ENCODE measurements at regions not wholly inside any gene's neighbourhood (a gene's known extent, or its start where the extent isn't known, plus 50 kb on each side); places are given as distances from the start of the nearest gene placed in this dataset.

DNA sequence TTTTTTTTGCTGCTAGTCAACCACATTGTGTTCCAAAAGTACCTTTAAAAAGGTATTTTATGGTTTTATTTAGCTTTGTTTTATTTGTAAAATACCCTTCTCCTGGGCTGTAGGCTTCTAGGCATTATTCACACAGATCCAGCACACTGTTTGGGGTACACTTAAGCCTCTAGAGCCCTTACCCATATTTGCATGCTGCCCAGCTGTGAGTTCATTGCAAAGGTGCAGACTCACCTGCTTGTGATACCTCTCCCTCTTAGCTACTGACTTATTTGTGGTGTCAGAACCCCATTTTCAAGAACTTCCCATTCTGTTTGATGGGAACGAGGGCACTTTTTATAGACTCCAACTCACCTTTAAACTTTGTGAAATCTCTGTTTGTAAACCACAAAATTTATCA lies 69.8 kb downstream of the RIN2 start:
- TF ChIP-seq POLR2AphosphoS5 (IDR thresholded peaks at IDR 0.05; ENCODE audit: low read depth) (no peak), EZH2phosphoT487 (IDR thresholded peaks at IDR 0.05; ENCODE audit: unreplicated experiment) (no peak), ZNF331 (CRISPR knock-in tag; IDR thresholded peaks at IDR 0.05; ENCODE audit: low read depth) (no peak)
- TF ChIP-seq, protein P1, sequence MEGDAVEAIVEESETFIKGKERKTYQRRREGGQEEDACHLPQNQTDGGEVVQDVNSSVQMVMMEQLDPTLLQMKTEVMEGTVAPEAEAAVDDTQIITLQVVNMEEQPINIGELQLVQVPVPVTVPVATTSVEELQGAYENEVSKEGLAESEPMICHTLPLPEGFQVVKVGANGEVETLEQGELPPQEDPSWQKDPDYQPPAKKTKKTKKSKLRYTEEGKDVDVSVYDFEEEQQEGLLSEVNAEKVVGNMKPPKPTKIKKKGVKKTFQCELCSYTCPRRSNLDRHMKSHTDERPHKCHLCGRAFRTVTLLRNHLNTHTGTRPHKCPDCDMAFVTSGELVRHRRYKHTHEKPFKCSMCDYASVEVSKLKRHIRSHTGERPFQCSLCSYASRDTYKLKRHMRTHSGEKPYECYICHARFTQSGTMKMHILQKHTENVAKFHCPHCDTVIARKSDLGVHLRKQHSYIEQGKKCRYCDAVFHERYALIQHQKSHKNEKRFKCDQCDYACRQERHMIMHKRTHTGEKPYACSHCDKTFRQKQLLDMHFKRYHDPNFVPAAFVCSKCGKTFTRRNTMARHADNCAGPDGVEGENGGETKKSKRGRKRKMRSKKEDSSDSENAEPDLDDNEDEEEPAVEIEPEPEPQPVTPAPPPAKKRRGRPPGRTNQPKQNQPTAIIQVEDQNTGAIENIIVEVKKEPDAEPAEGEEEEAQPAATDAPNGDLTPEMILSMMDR (conservative IDR thresholded peaks at IDR 0.05; ENCODE audit: low read depth in 2 of 2): no peak
- Histone ChIP-seq H3K4me3 (no peak overlapping the region), H2AFZ (no peak overlapping the region), H3K4me1 (ENCODE audit: insufficient read depth) (no peaks in the 10 kb centered on the region), H3K4me2 (no peak overlapping the region), H3K27me3 (ENCODE audit: insufficient read depth) (no peaks in the 10 kb centered on the region), H3K36me3 (ENCODE audit: insufficient read depth) (no peaks in the 10 kb centered on the region), H3K79me2 (replicated peaks; ENCODE audit: insufficient read depth) (no peaks in the 10 kb centered on the region), H3K27ac (ENCODE audit: low read depth) (no peak overlapping the region), H4K20me1 (replicated peaks; ENCODE audit: insufficient read depth) (no peaks in the 10 kb centered on the region), H3F3A (replicated peaks; ENCODE audit: low read depth) (no peaks in the 10 kb centered on the region), H3K9me2 (ENCODE audit: insufficient read depth) (no peaks in the 10 kb centered on the region)
- H3K27me3 Mint-ChIP-seq (ENCODE audit: insufficient read depth, low read depth, poor library complexity): peaks cover 7% of the 10 kb centered on the region
- H3K9me3 Mint-ChIP-seq: no peaks in the 10 kb centered on the region
- ATAC-seq: no peak
- H3K36me3 Mint-ChIP-seq (ENCODE audit: low read depth): no peaks in the 10 kb centered on the region
- H3K4me1 Mint-ChIP-seq: peaks cover 8% of the 10 kb centered on the region
- H3K27ac Mint-ChIP-seq: no peak overlapping the region
- H3K4me3 Mint-ChIP-seq: no peak overlapping the region
- no peak for DNase-seq (ENCODE audit: low spot score)

DNA sequence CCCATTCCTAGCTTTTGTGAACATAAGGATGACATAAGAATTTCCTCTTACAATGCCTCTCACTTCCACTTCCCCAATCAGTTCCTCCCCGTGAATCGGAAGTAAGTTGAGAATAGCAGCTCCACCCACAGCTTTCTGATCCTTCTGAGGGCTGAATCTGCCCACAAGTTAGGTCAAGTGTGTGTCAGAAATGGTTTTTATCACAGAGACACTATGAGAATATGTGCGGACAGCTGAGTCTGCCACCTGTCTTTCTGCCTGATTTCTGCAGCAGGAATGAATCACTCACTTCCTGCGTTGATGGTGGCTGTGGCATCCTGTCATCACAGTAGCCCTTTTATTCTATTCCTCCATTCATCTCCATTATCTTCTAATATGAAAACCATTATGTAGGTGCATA lies 70.2 kb downstream of the RIN2 start:
- Mint-ChIP-seq H3K27ac (no peak overlapping the region), H3K4me1 (peaks cover 8% of the 10 kb centered on the region), H3K9me3 (no peaks in the 10 kb centered on the region), H3K27me3 (ENCODE audit: insufficient read depth, low read depth, poor library complexity) (peaks cover 7% of the 10 kb centered on the region), H3K36me3 (ENCODE audit: low read depth) (no peaks in the 10 kb centered on the region), H3K4me3 (no peak overlapping the region)
- TF ChIP-seq CREB1 (CRISPR knock-in tag; IDR thresholded peaks at IDR 0.05; ENCODE audit: low read depth): no peak
- TF ChIP-seq, protein P1 (conservative IDR thresholded peaks at IDR 0.05; ENCODE audit: low read depth in 2 of 2): 0 out of 4 replicates have a peak, but pooled peaks of 1 of the 2 experiments have one; percentile 11
- TF ChIP-seq, protein P2, sequence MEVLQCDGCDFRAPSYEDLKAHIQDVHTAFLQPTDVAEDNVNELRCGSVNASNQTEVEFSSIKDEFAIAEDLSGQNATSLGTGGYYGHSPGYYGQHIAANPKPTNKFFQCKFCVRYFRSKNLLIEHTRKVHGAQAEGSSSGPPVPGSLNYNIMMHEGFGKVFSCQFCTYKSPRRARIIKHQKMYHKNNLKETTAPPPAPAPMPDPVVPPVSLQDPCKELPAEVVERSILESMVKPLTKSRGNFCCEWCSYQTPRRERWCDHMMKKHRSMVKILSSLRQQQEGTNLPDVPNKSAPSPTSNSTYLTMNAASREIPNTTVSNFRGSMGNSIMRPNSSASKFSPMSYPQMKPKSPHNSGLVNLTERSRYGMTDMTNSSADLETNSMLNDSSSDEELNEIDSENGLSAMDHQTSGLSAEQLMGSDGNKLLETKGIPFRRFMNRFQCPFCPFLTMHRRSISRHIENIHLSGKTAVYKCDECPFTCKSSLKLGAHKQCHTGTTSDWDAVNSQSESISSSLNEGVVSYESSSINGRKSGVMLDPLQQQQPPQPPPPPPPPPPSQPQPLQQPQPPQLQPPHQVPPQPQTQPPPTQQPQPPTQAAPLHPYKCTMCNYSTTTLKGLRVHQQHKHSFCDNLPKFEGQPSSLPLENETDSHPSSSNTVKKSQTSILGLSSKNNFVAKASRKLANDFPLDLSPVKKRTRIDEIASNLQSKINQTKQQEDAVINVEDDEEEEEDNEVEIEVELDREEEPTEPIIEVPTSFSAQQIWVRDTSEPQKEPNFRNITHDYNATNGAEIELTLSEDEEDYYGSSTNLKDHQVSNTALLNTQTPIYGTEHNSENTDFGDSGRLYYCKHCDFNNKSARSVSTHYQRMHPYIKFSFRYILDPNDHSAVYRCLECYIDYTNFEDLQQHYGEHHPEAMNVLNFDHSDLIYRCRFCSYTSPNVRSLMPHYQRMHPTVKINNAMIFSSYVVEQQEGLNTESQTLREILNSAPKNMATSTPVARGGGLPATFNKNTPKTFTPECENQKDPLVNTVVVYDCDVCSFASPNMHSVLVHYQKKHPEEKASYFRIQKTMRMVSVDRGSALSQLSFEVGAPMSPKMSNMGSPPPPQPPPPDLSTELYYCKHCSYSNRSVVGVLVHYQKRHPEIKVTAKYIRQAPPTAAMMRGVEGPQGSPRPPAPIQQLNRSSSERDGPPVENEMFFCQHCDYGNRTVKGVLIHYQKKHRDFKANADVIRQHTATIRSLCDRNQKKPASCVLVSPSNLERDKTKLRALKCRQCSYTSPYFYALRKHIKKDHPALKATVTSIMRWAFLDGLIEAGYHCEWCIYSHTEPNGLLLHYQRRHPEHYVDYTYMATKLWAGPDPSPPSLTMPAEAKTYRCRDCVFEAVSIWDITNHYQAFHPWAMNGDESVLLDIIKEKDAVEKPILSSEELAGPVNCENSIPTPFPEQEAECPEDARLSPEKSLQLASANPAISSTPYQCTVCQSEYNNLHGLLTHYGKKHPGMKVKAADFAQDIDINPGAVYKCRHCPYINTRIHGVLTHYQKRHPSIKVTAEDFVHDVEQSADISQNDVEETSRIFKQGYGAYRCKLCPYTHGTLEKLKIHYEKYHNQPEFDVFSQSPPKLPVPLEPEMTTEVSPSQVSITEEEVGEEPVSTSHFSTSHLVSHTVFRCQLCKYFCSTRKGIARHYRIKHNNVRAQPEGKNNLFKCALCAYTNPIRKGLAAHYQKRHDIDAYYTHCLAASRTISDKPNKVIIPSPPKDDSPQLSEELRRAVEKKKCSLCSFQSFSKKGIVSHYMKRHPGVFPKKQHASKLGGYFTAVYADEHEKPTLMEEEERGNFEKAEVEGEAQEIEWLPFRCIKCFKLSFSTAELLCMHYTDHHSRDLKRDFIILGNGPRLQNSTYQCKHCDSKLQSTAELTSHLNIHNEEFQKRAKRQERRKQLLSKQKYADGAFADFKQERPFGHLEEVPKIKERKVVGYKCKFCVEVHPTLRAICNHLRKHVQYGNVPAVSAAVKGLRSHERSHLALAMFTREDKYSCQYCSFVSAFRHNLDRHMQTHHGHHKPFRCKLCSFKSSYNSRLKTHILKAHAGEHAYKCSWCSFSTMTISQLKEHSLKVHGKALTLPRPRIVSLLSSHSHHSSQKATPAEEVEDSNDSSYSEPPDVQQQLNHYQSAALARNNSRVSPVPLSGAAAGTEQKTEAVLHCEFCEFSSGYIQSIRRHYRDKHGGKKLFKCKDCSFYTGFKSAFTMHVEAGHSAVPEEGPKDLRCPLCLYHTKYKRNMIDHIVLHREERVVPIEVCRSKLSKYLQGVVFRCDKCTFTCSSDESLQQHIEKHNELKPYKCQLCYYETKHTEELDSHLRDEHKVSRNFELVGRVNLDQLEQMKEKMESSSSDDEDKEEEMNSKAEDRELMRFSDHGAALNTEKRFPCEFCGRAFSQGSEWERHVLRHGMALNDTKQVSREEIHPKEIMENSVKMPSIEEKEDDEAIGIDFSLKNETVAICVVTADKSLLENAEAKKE (CRISPR knock-in tag; IDR thresholded peaks at IDR 0.05): no peak
- no peak for TF ChIP-seq JUNB (IDR thresholded peaks at IDR 0.05; ENCODE audit: unreplicated experiment)
- no peaks in the 10 kb centered on the region for H3K9me2 ChIP-seq (ENCODE audit: insufficient read depth)
- no peaks in the 10 kb centered on the region for H3F3A ChIP-seq (replicated peaks; ENCODE audit: low read depth)
- H3K4me1 ChIP-seq (ENCODE audit: insufficient read depth): no peaks in the 10 kb centered on the region
- no peaks in the 10 kb centered on the region for H3K36me3 ChIP-seq (ENCODE audit: insufficient read depth)
- H3K27ac ChIP-seq (ENCODE audit: low read depth): no peak overlapping the region
- no peak overlapping the region for H2AFZ ChIP-seq
- H3K27me3 ChIP-seq (ENCODE audit: insufficient read depth): no peaks in the 10 kb centered on the region
- H3K4me2 ChIP-seq: no peak overlapping the region
- no peak overlapping the region for H3K4me3 ChIP-seq
- DNase-seq (ENCODE audit: low spot score) (no peak), ATAC-seq (no peak)
- no peaks in the 10 kb centered on the region for H4K20me1 ChIP-seq (replicated peaks; ENCODE audit: insufficient read depth)
- no peaks in the 10 kb centered on the region for H3K79me2 ChIP-seq (replicated peaks; ENCODE audit: insufficient read depth)

Measured in GM23338 (cell line).